ENCODE measurements at regions not wholly inside any gene's neighbourhood (a gene's known extent, or its start where the extent isn't known, plus 50 kb on each side); places are given as distances from the start of the nearest gene placed in this dataset.

DNA sequence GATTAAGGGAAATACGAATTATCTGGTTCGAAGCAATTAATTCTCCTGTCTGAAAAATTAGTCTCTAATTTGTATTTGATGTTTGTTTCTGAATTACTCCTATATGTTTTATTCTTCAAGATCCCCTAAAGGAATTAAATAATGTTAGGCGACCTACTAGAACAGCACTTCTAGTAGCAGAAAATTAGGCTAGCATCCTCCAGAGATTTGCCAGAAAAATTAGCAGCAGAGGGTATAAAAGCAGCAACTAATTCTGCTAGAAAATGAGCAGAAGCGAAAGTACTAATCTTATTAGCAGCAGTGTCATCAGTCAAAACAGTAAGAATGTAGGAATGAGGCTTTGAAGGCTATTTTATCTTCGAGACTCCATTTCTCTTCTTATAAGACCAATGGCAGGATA lies 114.3 kb upstream of the PJA2 start:
- no TSS peak for BruUV-seq (replicated peaks)
- no peaks in the 10 kb centered on the region for H4K20me1 ChIP-seq (ENCODE audit: insufficient read depth)
- H3K36me3 ChIP-seq (ENCODE audit: control insufficient read depth in 1 of 2, insufficient read depth in 2 of 2, low read length in 2 of 2) = no peaks in the 10 kb centered on the region
- ChIA-PET RAD21 (ENCODE audit: low non-redundant PET in 1 of 2, low total read pairs in 2 of 2, uncharacterized antibody in 2 of 2, unreplicated experiment in 2 of 2) (no interaction called here), CTCF (no interaction called here), POLR2A (no interaction called here)
- H3K27ac ChIP-seq (ENCODE audit: low read depth, low read length) = no peak overlapping the region
- no peak overlapping the region for H3K4me3 ChIP-seq (replicated peaks in 1 of 2; ENCODE audit: low read depth in 1 of 2, low read length in 2 of 2)
- H3K4me1 ChIP-seq (ENCODE audit: control insufficient read depth in 1 of 2, insufficient read depth in 2 of 2, low read length in 2 of 2) = no peaks in the 10 kb centered on the region
- TF ChIP-seq TCF7L2 (IDR thresholded peaks at IDR 0.05; ENCODE audit: borderline replicate concordance, extremely low read depth, insufficient read depth, insufficient read length) = no peak
- no peak for TF ChIP-seq REST (IDR thresholded peaks at IDR 0.05; ENCODE audit: low read depth)
- TF ChIP-seq, protein P1, sequence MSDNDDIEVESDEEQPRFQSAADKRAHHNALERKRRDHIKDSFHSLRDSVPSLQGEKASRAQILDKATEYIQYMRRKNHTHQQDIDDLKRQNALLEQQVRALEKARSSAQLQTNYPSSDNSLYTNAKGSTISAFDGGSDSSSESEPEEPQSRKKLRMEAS (IDR thresholded peaks at IDR 0.05) = no peak
- TF ChIP-seq JUND (IDR thresholded peaks at IDR 0.05) = no peak
- TF ChIP-seq YY1 (IDR thresholded peaks at IDR 0.05; ENCODE audit: extremely low read depth, insufficient replicate concordance, low read depth, low read length) = no peak
- no peak for TF ChIP-seq ZFX (IDR thresholded peaks at IDR 0.05)
- no peak for TF ChIP-seq EGR1 (IDR thresholded peaks at IDR 0.05; ENCODE audit: low read depth)
- TF ChIP-seq FOSL1 (IDR thresholded peaks at IDR 0.05; ENCODE audit: low read depth) = no peak
- no peaks in the 10 kb centered on the region for H3K9me2 ChIP-seq (ENCODE audit: insufficient read depth)
- no peak overlapping the region for H2AFZ ChIP-seq (ENCODE audit: low read depth, low read length, poor library complexity, severe bottlenecking)
- H3K79me2 ChIP-seq (ENCODE audit: insufficient read depth, low read length) = no peaks in the 10 kb centered on the region
- ATAC-seq (no peak), DNase-seq (ENCODE audit: low read depth, low spot score) (no peak)
- H3K27me3 ChIP-seq (ENCODE audit: insufficient read depth, low read length) = no peaks in the 10 kb centered on the region
- H3K9ac ChIP-seq (ENCODE audit: low read length) = no peak overlapping the region
- no peak overlapping the region for H3K4me2 ChIP-seq (ENCODE audit: low read length)
- intact Hi-C loops (cut with micrococcal nuclease) = no loop called here
- H3K9me3 ChIP-seq (ENCODE audit: control insufficient read depth in 1 of 2, insufficient read depth in 1 of 2, low read depth in 1 of 2, low read length in 2 of 2) = no peaks in the 10 kb centered on the region

Measured in HCT116 (cell line).